ENCODE measurements at regions not wholly inside any gene's neighbourhood (a gene's known extent, or its start where the extent isn't known, plus 50 kb on each side); places are given as distances from the start of the nearest gene placed in this dataset.

- no peak for TF ChIP-seq ZNF354B (CRISPR knock-in tag; IDR thresholded peaks at IDR 0.05)
- TF ChIP-seq GATAD2A (IDR thresholded peaks at IDR 0.05) = no peak
- TF ChIP-seq, protein P1, sequence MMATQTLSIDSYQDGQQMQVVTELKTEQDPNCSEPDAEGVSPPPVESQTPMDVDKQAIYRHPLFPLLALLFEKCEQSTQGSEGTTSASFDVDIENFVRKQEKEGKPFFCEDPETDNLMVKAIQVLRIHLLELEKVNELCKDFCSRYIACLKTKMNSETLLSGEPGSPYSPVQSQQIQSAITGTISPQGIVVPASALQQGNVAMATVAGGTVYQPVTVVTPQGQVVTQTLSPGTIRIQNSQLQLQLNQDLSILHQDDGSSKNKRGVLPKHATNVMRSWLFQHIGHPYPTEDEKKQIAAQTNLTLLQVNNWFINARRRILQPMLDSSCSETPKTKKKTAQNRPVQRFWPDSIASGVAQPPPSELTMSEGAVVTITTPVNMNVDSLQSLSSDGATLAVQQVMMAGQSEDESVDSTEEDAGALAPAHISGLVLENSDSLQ (IDR thresholded peaks at IDR 0.05) = peak; percentile 98
- TF ChIP-seq RFX7 (CRISPR knock-in tag; IDR thresholded peaks at IDR 0.05) = no peak
- TF ChIP-seq, protein P2, sequence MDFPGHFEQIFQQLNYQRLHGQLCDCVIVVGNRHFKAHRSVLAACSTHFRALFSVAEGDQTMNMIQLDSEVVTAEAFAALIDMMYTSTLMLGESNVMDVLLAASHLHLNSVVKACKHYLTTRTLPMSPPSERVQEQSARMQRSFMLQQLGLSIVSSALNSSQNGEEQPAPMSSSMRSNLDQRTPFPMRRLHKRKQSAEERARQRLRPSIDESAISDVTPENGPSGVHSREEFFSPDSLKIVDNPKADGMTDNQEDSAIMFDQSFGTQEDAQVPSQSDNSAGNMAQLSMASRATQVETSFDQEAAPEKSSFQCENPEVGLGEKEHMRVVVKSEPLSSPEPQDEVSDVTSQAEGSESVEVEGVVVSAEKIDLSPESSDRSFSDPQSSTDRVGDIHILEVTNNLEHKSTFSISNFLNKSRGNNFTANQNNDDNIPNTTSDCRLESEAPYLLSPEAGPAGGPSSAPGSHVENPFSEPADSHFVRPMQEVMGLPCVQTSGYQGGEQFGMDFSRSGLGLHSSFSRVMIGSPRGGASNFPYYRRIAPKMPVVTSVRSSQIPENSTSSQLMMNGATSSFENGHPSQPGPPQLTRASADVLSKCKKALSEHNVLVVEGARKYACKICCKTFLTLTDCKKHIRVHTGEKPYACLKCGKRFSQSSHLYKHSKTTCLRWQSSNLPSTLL (IDR thresholded peaks at IDR 0.05) = peak; percentile 67; the same call in 1 of the 2 replicates
- no peak for TF ChIP-seq MYBL2 (IDR thresholded peaks at IDR 0.05; ENCODE audit: low read depth)
- TF ChIP-seq MYBL2 (CRISPR knock-in tag; IDR thresholded peaks at IDR 0.05; ENCODE audit: borderline replicate concordance) = no peak
- TF ChIP-seq, protein P3, sequence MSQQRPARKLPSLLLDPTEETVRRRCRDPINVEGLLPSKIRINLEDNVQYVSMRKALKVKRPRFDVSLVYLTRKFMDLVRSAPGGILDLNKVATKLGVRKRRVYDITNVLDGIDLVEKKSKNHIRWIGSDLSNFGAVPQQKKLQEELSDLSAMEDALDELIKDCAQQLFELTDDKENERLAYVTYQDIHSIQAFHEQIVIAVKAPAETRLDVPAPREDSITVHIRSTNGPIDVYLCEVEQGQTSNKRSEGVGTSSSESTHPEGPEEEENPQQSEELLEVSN (IDR thresholded peaks at IDR 0.05; ENCODE audit: borderline replicate concordance in 1 of 2, extremely low read depth in 1 of 2, insufficient read depth in 1 of 2, insufficient read length in 1 of 2, low read depth in 1 of 2, low read length in 1 of 2, poor library complexity in 1 of 2, severe bottlenecking in 1 of 2) = no peak
- TF ChIP-seq TAF9B (IDR thresholded peaks at IDR 0.05; ENCODE audit: partially characterized antibody) = peak; percentile 27
- TF ChIP-seq HDGF (IDR thresholded peaks at IDR 0.05) = no peak
- TF ChIP-seq ZNF239 (CRISPR knock-in tag; IDR thresholded peaks at IDR 0.05) = no peak
- TF ChIP-seq RCOR1 (IDR thresholded peaks at IDR 0.05; ENCODE audit: borderline replicate concordance in 1 of 2, low read depth in 2 of 2, low read length in 2 of 2) = peak in 1 of 2 experiments; percentile 89; a peak in 3 of 4 replicates
- peak in 1 of 2 experiments; percentile 65; a peak in 1 of 4 replicates for TF ChIP-seq HDAC1 (IDR thresholded peaks at IDR 0.05)
- no peak for TF ChIP-seq ELF2 (CRISPR knock-in tag; IDR thresholded peaks at IDR 0.05)
- TF ChIP-seq ZNF644 (tag; IDR thresholded peaks at IDR 0.05; ENCODE audit: low read depth) = no peak
- TF ChIP-seq ZNF79 (CRISPR knock-in tag; IDR thresholded peaks at IDR 0.05; ENCODE audit: low read depth) = no peak
- TF ChIP-seq HNRNPLL (IDR thresholded peaks at IDR 0.05; ENCODE audit: low read depth, low read length, poor library complexity, severe bottlenecking) = peak; percentile 53
- TF ChIP-seq STAT5A (IDR thresholded peaks at IDR 0.05; ENCODE audit: borderline replicate concordance, low read length) = peak; percentile 85
- peak; percentile 93 to 94 for TF ChIP-seq TRIM24 (IDR thresholded peaks at IDR 0.05)
- TF ChIP-seq UBTF (IDR thresholded peaks at IDR 0.05; ENCODE audit: borderline replicate concordance in 1 of 2, low read depth in 2 of 2, low read length in 2 of 2) = peak; percentile 65 to 96; a peak in 3 of 4 replicates
- TF ChIP-seq ZNF830 (CRISPR knock-in tag; IDR thresholded peaks at IDR 0.05) = no peak
- 0 out of 2 replicates have a peak, but pooled peaks have one; percentile 32 for TF ChIP-seq KLF13 (tag; IDR thresholded peaks at IDR 0.05; ENCODE audit: borderline replicate concordance, low read depth)
Observed at GRCh38 chr6:163860287-163861081, 446.0 kb downstream of the QKI start (continued).

Measured in K562 (cell line).